ES-I3 (cell line): ENCODE measurements at regions not wholly inside any gene's neighbourhood (a gene's known extent, or its start where the extent isn't known, plus 50 kb on each side); places are given as distances from the start of the nearest gene placed in this dataset.

Experiments used
- H3K36me3 ChIP-seq: 2 replicates; pipeline ENCODE4 v1.6.1; 2013; ENCODE audit warnings: mild to moderate bottlenecking, low read length, control low read depth, moderate library complexity; ENCODE audit not compliant: insufficient read depth
- H3K4me1 ChIP-seq: 2 replicates; pipeline ENCODE4 v1.6.1; 2013; ENCODE audit warnings: mild to moderate bottlenecking, control low read depth, low read length; ENCODE audit not compliant: insufficient read depth
- H3K9ac ChIP-seq: 2 replicates; pipeline ENCODE4 v1.6.1; 2013; ENCODE audit warnings: low read depth, mild to moderate bottlenecking, low read length, moderate library complexity
- H3K9me3 ChIP-seq: 2 replicates; pipeline ENCODE4 v1.6.1; 2013; ENCODE audit warnings: mild to moderate bottlenecking, low read length, moderate library complexity; ENCODE audit not compliant: control insufficient read depth, insufficient read depth

GRCh38 chr16:11484691-11485258 is 101.9 kb downstream of the LITAF start:
- Histone ChIP-seq H3K9ac (no peak overlapping the region), H3K36me3 (peaks cover 3% of the 10 kb centered on the region), H3K4me1 (no peaks in the 10 kb centered on the region), H3K9me3 (peaks cover 7% of the 10 kb centered on the region; the same call in 1 of the 2 replicates)

- Histone ChIP-seq H3K9ac (no peak overlapping the region), H3K9me3 (peaks cover 7% of the 10 kb centered on the region; the same call in 1 of the 2 replicates), H3K4me1 (no peaks in the 10 kb centered on the region), H3K36me3 (peaks cover 3% of the 10 kb centered on the region)
These were observed 101.0 kb downstream of the LITAF start for GRCh38 chr16:11485676-11486075.

GRCh38 chr16:11487289-11487688 is 99.4 kb downstream of the LITAF start:
- no peaks in the 10 kb centered on the region for H3K4me1 ChIP-seq
- H3K9ac ChIP-seq = no peak overlapping the region
- H3K9me3 ChIP-seq = peaks cover 7% of the 10 kb centered on the region; the same call in 1 of the 2 replicates
- H3K36me3 ChIP-seq = peaks cover 3% of the 10 kb centered on the region

DNA sequence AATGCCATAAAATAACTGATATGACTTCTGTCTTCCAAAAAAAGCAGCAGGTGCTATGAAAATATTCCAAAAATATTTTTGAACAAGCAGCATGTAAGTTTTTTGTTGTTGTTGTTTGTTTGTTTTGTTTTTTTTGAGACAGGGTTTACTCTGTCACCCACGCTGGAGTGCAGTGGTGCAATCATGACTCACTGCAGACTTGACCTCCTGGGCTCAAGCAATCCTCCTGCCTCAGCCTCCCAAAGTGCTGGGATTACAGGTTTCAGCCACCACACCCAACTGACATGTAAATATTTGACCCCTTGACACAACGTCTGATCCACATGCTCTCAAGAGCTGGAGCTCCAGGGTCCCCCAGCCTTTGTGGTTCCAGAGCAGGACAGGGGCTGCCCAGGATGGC is 98.4 kb downstream of the LITAF start:
- H3K36me3 ChIP-seq = peaks cover 3% of the 10 kb centered on the region
- peaks cover 5% of the 10 kb centered on the region; the same call in 1 of the 2 replicates for H3K9me3 ChIP-seq
- H3K9ac ChIP-seq = no peak overlapping the region
- H3K4me1 ChIP-seq = peaks cover 1% of the 10 kb centered on the region; the same call in 1 of the 2 replicates

DNA sequence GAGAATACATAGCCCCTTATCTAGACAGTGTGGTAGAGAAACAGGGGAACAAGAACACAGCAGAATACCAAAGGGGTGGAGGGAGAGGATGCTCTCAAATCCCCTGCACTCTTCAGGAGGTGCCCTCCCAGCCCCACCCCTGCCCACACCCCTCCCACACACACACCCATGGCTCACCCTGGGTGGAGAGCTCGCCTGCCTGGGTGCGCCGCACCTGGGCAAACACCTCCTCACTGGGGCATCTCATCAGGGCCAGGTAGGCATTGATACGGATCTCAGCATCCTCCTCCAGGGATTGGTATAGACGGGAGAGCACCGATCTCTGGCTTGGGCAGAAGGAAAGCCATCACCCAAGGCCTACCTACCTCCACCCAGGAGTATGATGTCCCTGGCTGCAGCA is 95.2 kb downstream of the LITAF start:
- Histone ChIP-seq H3K36me3 (no peaks in the 10 kb centered on the region; the same call in 1 of the 2 replicates), H3K4me1 (peaks cover 15% of the 10 kb centered on the region; the same call in 1 of the 2 replicates), H3K9me3 (no peaks in the 10 kb centered on the region; the same call in 1 of the 2 replicates), H3K9ac (no peak overlapping the region)

DNA sequence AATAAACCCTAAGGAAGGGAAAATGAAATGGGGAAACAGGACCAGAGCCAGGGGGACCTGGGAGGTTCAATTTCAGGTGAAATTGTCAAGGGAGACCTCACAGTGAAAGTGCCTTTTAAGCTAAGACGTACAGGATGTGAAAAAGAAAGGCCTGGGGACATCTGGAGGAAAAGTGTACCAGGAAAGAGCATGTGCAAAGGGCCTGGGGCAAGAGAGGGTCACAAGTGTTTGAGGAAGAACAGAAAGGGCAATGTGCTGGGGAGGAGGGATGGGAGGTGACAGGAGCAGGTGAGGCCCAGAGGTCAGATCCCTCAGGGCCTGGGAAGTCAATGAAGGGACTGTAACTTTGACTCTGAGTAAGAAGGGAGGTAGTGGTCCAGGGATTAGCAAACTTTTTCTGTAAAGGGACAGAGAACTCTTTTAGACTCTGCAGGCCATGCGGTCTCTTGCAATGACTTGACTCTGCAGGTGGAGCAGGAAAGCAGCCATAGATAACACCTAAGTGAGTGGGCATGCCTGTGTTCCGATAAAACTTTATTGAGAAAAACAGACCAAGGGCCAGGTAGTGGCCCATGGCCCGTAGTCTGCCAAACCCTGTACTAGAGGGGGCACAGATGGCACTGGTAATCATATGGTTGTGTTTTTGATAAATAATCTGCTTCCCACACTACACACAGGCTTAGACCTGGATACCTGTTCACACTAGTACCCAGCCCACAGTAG is 93.8 kb downstream of the LITAF start:
- Histone ChIP-seq H3K9ac (peak overlapping the region; percentile 69), H3K36me3 (no peaks in the 10 kb centered on the region; the same call in 1 of the 2 replicates), H3K4me1 (peaks cover 28% of the 10 kb centered on the region), H3K9me3 (no peaks in the 10 kb centered on the region; the same call in 1 of the 2 replicates)

DNA sequence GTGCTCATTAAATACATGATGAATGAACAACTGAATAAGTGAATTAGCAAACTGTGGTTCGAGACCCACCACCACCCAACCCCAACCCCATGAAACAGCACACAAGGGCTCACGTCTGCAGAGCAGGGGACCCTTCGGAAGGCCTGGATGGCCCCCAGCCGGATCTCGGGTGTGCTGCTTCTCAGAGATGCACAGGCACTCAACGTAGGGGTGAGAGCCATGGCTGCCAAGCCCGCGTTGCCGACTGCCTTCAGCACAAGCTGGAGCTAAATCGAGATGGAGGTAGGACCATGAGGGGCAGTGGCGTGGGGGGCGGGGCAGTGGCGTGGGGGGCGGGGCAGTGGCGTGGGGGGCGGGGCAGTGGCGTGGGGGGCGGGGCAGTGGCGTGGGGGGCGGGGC is 93.2 kb downstream of the LITAF start:
- no peaks in the 10 kb centered on the region; the same call in 1 of the 2 replicates for H3K9me3 ChIP-seq
- H3K4me1 ChIP-seq = peaks cover 29% of the 10 kb centered on the region
- H3K9ac ChIP-seq = peak overlapping the region; percentile 69
- H3K36me3 ChIP-seq = no peaks in the 10 kb centered on the region; the same call in 1 of the 2 replicates

DNA sequence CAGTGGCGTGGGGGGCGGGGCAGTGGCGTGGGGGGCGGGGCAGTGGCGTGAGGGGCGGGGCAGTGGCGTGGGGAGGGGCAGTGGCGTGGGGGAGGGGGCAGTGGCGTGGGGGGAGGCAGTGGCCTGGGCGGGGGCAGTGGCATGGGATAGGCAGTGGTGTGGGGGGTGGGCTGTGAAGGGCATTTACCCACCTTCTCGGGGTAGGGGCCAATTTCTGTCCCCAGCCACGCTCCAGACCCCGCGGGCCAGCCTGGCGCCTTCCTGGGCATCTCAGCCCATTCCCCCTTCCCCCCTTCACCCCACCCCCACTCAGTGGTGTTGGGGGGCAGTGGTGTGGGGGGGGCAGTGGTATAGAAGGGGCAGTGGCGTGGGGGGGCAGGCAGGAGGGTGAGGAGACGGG is 92.7 kb downstream of the LITAF start:
- Histone ChIP-seq H3K4me1 (peaks cover 29% of the 10 kb centered on the region), H3K9ac (no peak overlapping the region), H3K36me3 (no peaks in the 10 kb centered on the region; the same call in 1 of the 2 replicates), H3K9me3 (no peaks in the 10 kb centered on the region; the same call in 1 of the 2 replicates)

GRCh38 chr16:11494433-11494832 is 92.3 kb downstream of the LITAF start:
- H3K9ac ChIP-seq = no peak overlapping the region
- H3K36me3 ChIP-seq = no peaks in the 10 kb centered on the region; the same call in 1 of the 2 replicates
- H3K4me1 ChIP-seq = peaks cover 32% of the 10 kb centered on the region
- no peaks in the 10 kb centered on the region; the same call in 1 of the 2 replicates for H3K9me3 ChIP-seq

DNA sequence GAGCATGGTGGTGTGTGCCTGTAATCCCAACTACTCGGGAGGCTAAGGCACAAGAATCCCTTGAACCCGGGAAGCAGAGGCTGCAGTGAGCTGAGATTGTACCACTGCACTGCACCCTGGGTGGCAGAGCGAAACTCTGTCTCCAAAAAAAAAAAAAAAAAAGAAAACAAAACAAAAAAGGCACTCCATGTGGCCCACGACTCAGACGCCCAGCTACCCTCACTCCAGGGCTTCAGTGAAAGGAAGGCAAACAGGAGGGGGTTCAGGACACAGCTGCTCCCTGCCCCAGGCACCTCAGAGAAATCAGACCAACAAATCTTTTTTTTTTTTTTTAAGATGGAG is 91.7 kb downstream of the LITAF start:
- H3K4me1 ChIP-seq = peaks cover 34% of the 10 kb centered on the region
- no peaks in the 10 kb centered on the region; the same call in 1 of the 2 replicates for H3K36me3 ChIP-seq
- no peak overlapping the region for H3K9ac ChIP-seq
- H3K9me3 ChIP-seq = no peaks in the 10 kb centered on the region; the same call in 1 of the 2 replicates
